HS-27A (cell line): ENCODE measurements at regions not wholly inside any gene's neighbourhood (a gene's known extent, or its start where the extent isn't known, plus 50 kb on each side); places are given as distances from the start of the nearest gene placed in this dataset.
A peak's percentile ranks its signal among the peaks of the same experiment; 100 is the strongest.

Experiments
- DNase-seq: peaks from one replicate; pipeline ENCODE4 v3.0.0-alpha.2; 2012; ENCODE audit warnings: low read depth, missing footprints

- DNase-seq, result no peak
Observed at GRCh38 chr1:98813738-98814309, 152.3 kb downstream of the SNX7 start.

GRCh38 chr1:98817821-98818220 is 156.3 kb downstream of the SNX7 start:
- no peak for DNase-seq

GRCh38 chr1:98821379-98821778 is 159.9 kb downstream of the SNX7 start:
- no peak for DNase-seq

- no peak for DNase-seq
Observed at GRCh38 chr1:98824736-98825135, 163.2 kb downstream of the SNX7 start.

GRCh38 chr1:98827041-98827440 is 165.5 kb downstream of the SNX7 start:
- no peak for DNase-seq

GRCh38 chr1:98839840-98840239 is 164.8 kb downstream of the PLPPR5 start:
- DNase-seq, result peak; percentile 29
